ENCODE measurements at regions not wholly inside any gene's neighbourhood (a gene's known extent, or its start where the extent isn't known, plus 50 kb on each side); places are given as distances from the start of the nearest gene placed in this dataset.

- Mint-ChIP-seq H3K27ac (no peak overlapping the region), H3K4me1 (peaks cover 5% of the 10 kb centered on the region), H3K4me3 (no peak overlapping the region), H3K9me3 (peaks cover 3% of the 10 kb centered on the region; the same call in 1 of the 2 replicates), H3K27me3 (ENCODE audit: low read depth) (no peaks in the 10 kb centered on the region), H3K36me3 (no peaks in the 10 kb centered on the region)
- POLR2A ChIA-PET = no interaction called here
- CTCF ChIA-PET = no interaction called here
- ATAC-seq (no peak), DNase-seq (ENCODE audit: low spot score) (no peak)
- TF ChIP-seq NFATC4 (CRISPR knock-in tag; IDR thresholded peaks at IDR 0.05) (no peak), NR1H2 (CRISPR knock-in tag; IDR thresholded peaks at IDR 0.05) (no peak), FOXP4 (CRISPR knock-in tag; IDR thresholded peaks at IDR 0.05) (no peak), ZNF423 (CRISPR knock-in tag; IDR thresholded peaks at IDR 0.05) (no peak), ZNF263 (CRISPR knock-in tag; IDR thresholded peaks at IDR 0.05; ENCODE audit: low read depth) (no peak), TP53 (CRISPR knock-in tag; IDR thresholded peaks at IDR 0.05) (no peak), ZNF671 (CRISPR knock-in tag; IDR thresholded peaks at IDR 0.05) (no peak), NFYB (CRISPR knock-in tag; conservative IDR thresholded peaks at IDR 0.05; ENCODE audit: low read depth) (no peak), RELA (CRISPR knock-in tag; IDR thresholded peaks at IDR 0.05; ENCODE audit: borderline replicate concordance) (no peak), IRF2 (CRISPR knock-in tag; IDR thresholded peaks at IDR 0.05; ENCODE audit: borderline replicate concordance, low read depth) (no peak), ZNF396 (CRISPR knock-in tag; IDR thresholded peaks at IDR 0.05; ENCODE audit: borderline replicate concordance) (no peak), EMX1 (CRISPR knock-in tag; IDR thresholded peaks at IDR 0.05) (no peak), ESRRA (CRISPR knock-in tag; IDR thresholded peaks at IDR 0.05; ENCODE audit: borderline replicate concordance) (no peak), GTF2I (CRISPR knock-in tag; conservative IDR thresholded peaks at IDR 0.05) (no peak), ZNF138 (CRISPR knock-in tag; conservative IDR thresholded peaks at IDR 0.05) (no peak)
- TF ChIP-seq, protein P1, sequence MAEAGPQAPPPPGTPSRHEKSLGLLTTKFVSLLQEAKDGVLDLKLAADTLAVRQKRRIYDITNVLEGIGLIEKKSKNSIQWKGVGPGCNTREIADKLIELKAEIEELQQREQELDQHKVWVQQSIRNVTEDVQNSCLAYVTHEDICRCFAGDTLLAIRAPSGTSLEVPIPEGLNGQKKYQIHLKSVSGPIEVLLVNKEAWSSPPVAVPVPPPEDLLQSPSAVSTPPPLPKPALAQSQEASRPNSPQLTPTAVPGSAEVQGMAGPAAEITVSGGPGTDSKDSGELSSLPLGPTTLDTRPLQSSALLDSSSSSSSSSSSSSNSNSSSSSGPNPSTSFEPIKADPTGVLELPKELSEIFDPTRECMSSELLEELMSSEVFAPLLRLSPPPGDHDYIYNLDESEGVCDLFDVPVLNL (CRISPR knock-in tag; IDR thresholded peaks at IDR 0.05; ENCODE audit: borderline replicate concordance, low read depth) = no peak
- TF ChIP-seq, protein P2, sequence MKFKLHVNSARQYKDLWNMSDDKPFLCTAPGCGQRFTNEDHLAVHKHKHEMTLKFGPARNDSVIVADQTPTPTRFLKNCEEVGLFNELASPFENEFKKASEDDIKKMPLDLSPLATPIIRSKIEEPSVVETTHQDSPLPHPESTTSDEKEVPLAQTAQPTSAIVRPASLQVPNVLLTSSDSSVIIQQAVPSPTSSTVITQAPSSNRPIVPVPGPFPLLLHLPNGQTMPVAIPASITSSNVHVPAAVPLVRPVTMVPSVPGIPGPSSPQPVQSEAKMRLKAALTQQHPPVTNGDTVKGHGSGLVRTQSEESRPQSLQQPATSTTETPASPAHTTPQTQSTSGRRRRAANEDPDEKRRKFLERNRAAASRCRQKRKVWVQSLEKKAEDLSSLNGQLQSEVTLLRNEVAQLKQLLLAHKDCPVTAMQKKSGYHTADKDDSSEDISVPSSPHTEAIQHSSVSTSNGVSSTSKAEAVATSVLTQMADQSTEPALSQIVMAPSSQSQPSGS (CRISPR knock-in tag; IDR thresholded peaks at IDR 0.05; ENCODE audit: borderline replicate concordance, low read depth) = no peak
- TF ChIP-seq, protein P3, sequence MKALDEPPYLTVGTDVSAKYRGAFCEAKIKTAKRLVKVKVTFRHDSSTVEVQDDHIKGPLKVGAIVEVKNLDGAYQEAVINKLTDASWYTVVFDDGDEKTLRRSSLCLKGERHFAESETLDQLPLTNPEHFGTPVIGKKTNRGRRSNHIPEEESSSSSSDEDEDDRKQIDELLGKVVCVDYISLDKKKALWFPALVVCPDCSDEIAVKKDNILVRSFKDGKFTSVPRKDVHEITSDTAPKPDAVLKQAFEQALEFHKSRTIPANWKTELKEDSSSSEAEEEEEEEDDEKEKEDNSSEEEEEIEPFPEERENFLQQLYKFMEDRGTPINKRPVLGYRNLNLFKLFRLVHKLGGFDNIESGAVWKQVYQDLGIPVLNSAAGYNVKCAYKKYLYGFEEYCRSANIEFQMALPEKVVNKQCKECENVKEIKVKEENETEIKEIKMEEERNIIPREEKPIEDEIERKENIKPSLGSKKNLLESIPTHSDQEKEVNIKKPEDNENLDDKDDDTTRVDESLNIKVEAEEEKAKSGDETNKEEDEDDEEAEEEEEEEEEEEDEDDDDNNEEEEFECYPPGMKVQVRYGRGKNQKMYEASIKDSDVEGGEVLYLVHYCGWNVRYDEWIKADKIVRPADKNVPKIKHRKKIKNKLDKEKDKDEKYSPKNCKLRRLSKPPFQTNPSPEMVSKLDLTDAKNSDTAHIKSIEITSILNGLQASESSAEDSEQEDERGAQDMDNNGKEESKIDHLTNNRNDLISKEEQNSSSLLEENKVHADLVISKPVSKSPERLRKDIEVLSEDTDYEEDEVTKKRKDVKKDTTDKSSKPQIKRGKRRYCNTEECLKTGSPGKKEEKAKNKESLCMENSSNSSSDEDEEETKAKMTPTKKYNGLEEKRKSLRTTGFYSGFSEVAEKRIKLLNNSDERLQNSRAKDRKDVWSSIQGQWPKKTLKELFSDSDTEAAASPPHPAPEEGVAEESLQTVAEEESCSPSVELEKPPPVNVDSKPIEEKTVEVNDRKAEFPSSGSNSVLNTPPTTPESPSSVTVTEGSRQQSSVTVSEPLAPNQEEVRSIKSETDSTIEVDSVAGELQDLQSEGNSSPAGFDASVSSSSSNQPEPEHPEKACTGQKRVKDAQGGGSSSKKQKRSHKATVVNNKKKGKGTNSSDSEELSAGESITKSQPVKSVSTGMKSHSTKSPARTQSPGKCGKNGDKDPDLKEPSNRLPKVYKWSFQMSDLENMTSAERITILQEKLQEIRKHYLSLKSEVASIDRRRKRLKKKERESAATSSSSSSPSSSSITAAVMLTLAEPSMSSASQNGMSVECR (CRISPR knock-in tag; IDR thresholded peaks at IDR 0.05; ENCODE audit: borderline replicate concordance) = no peak
These were observed 129.1 kb upstream of the DOCK10 start for GRCh38 chr2:225171350-225171749.

DNA sequence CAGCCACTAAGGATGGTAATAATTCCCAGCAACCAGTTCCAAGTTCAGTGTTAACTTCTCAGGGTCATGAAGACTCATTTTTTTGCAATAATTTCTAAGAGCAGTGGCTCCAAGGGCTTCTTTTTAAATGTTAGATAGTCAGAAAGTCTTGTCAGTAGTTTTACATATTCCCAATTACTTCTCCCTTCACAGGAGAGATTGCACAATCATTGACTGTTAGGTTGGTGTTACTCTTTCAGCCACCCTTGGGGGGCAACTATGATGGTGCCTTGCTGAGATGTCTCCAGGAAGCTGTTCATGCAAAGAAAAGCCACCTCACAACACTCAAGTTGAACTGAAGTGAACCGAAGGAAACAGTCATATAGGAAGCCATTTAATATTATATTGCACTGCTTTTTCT is 127.9 kb upstream of the DOCK10 start:
- H3K27ac Mint-ChIP-seq = no peak overlapping the region
- ChIA-PET CTCF (no interaction called here), POLR2A (no interaction called here)
- ATAC-seq = no peak
- no peaks in the 10 kb centered on the region for H3K27me3 Mint-ChIP-seq (ENCODE audit: low read depth)
- no peak overlapping the region for H3K4me3 Mint-ChIP-seq
- H3K9me3 Mint-ChIP-seq = peaks cover 2% of the 10 kb centered on the region; the same call in 1 of the 2 replicates
- peaks cover 5% of the 10 kb centered on the region for H3K4me1 Mint-ChIP-seq
- no peaks in the 10 kb centered on the region for H3K36me3 Mint-ChIP-seq
- DNase-seq (ENCODE audit: low spot score) = no peak
- TF ChIP-seq, protein P4, sequence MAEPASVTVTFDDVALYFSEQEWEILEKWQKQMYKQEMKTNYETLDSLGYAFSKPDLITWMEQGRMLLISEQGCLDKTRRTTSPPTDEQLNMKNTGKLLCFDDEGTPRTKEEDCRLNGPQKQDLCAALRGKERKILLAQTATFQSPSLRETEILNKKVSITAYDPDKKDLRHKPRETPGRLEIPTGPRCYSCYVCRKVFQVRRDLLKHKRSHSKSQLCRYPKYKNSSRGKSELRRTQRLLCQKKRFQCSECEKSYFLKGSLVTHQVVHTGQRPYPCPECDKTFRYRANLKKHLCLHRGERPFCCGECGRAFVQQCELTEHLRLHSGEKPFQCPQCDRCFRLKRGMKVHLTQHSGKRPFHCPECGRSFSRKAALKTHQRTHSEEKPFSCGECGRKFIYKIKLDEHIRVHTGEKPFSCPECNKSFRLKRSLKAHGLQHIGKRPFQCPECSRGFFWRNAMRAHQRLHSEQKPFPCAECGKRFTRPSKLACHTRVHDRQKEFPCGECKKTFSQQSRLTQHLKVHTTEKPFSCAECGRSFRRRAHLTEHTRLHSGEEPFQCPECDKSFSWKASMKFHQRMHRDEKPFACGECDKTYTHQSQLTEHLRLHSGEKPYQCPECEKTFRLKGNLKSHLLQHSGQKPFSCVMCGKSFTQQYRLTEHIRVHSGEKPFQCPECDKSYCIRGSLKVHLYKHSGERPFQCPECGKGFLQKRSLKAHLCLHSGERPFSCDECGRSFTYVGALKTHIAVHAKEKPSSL (CRISPR knock-in tag; conservative IDR thresholded peaks at IDR 0.05) = no peak
- TF ChIP-seq FOXK1 (CRISPR knock-in tag; IDR thresholded peaks at IDR 0.05) (no peak), NR3C1 (CRISPR knock-in tag; conservative IDR thresholded peaks at IDR 0.05; ENCODE audit: low read depth) (no peak), MYBL2 (CRISPR knock-in tag; IDR thresholded peaks at IDR 0.05) (no peak), NR2C2 (CRISPR knock-in tag; IDR thresholded peaks at IDR 0.05) (no peak), OVOL2 (CRISPR knock-in tag; IDR thresholded peaks at IDR 0.05; ENCODE audit: borderline replicate concordance) (no peak), RORB (CRISPR knock-in tag; IDR thresholded peaks at IDR 0.05) (no peak), ESRRA (CRISPR knock-in tag; IDR thresholded peaks at IDR 0.05; ENCODE audit: borderline replicate concordance) (no peak)
- TF ChIP-seq, protein P5, sequence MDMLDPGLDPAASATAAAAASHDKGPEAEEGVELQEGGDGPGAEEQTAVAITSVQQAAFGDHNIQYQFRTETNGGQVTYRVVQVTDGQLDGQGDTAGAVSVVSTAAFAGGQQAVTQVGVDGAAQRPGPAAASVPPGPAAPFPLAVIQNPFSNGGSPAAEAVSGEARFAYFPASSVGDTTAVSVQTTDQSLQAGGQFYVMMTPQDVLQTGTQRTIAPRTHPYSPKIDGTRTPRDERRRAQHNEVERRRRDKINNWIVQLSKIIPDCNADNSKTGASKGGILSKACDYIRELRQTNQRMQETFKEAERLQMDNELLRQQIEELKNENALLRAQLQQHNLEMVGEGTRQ (CRISPR knock-in tag; IDR thresholded peaks at IDR 0.05) = no peak

Data from WTC11 (cell line).